Jurkat, Clone E6-1 (cell line): ENCODE measurements at regions not wholly inside any gene's neighbourhood (a gene's known extent, or its start where the extent isn't known, plus 50 kb on each side); places are given as distances from the start of the nearest gene placed in this dataset.
"Not testable (repeated sequence)": the region's sequence is repeated elsewhere in the genome, so short reads cannot be mapped to it uniquely, and the experiment has no call there.

Experiments used
- DNase-seq: peaks from one replicate; pipeline ENCODE4 v3.0.0-alpha.2; 2011; ENCODE audit warnings: low read depth, low spot score
- H3K4me3 ChIP-seq: 2 replicates; pipeline ENCODE4 v1.5.1; 2011; ENCODE audit warnings: mild to moderate bottlenecking, low read length, control low read depth, moderate library complexity

GRCh38 chr16:88159897-88160335, 208.7 kb downstream of the BANP start:
- not testable (repeated sequence) for H3K4me3 ChIP-seq, DNase-seq

GRCh38 chr16:88161191-88161590, 210.0 kb downstream of the BANP start:
- not testable (repeated sequence) for H3K4me3 ChIP-seq, DNase-seq

GRCh38 chr16:88161623-88162275, 210.5 kb downstream of the BANP start:
- DNase-seq, H3K4me3 ChIP-seq: not testable (repeated sequence)

- not testable (repeated sequence) for DNase-seq
These were observed 211.5 kb downstream of the BANP start for GRCh38 chr16:88162778-88163177.

GRCh38 chr16:88164196-88165039, 213.2 kb downstream of the BANP start:
- not testable (repeated sequence) for DNase-seq, H3K4me3 ChIP-seq

More at GRCh38 chr16:88162778-88163177, 211.5 kb downstream of the BANP start:
- H3K4me3 ChIP-seq: not testable (repeated sequence)

GRCh38 chr16:88165040-88165544, 213.9 kb downstream of the BANP start:
- H3K4me3 ChIP-seq, DNase-seq: not testable (repeated sequence)

- DNase-seq, H3K4me3 ChIP-seq: not testable (repeated sequence)
These were observed 214.4 kb downstream of the BANP start for GRCh38 chr16:88165683-88166082.

- not testable (repeated sequence) for DNase-seq, H3K4me3 ChIP-seq
These were observed 215.1 kb downstream of the BANP start for GRCh38 chr16:88166209-88166773.

GRCh38 chr16:88167798-88168556, 214.8 kb upstream of the ZNF469 start:
- H3K4me3 ChIP-seq, DNase-seq: not testable (repeated sequence)

GRCh38 chr16:88168557-88168949, 214.2 kb upstream of the ZNF469 start:
- DNase-seq: not testable (repeated sequence)

GRCh38 chr16:88169136-88169830, 213.5 kb upstream of the ZNF469 start:
- DNase-seq, H3K4me3 ChIP-seq: not testable (repeated sequence)

More at GRCh38 chr16:88168557-88168949, 214.2 kb upstream of the ZNF469 start:
- not testable (repeated sequence) for H3K4me3 ChIP-seq

GRCh38 chr16:88169831-88170165, 213.0 kb upstream of the ZNF469 start:
- DNase-seq, H3K4me3 ChIP-seq: not testable (repeated sequence)

GRCh38 chr16:88170528-88170991, 212.2 kb upstream of the ZNF469 start:
- DNase-seq: no peak
- H3K4me3 ChIP-seq: no peak overlapping the region

GRCh38 chr16:88171126-88171525, 211.6 kb upstream of the ZNF469 start:
- not testable (repeated sequence) for DNase-seq

GRCh38 chr16:88176184-88176583, 206.6 kb upstream of the ZNF469 start:
- H3K4me3 ChIP-seq, DNase-seq: not testable (repeated sequence)

More at GRCh38 chr16:88171126-88171525, 211.6 kb upstream of the ZNF469 start:
- not testable (repeated sequence) for H3K4me3 ChIP-seq

- not testable (repeated sequence) for DNase-seq, H3K4me3 ChIP-seq
These were observed 206.1 kb upstream of the ZNF469 start for GRCh38 chr16:88176591-88177180.

GRCh38 chr16:88178251-88178650, 204.5 kb upstream of the ZNF469 start:
- not testable (repeated sequence) for H3K4me3 ChIP-seq, DNase-seq

- not testable (repeated sequence) for DNase-seq, H3K4me3 ChIP-seq
These were observed 203.9 kb upstream of the ZNF469 start for GRCh38 chr16:88178896-88179295.
